H1 (cell line): ENCODE measurements at regions not wholly inside any gene's neighbourhood (a gene's known extent, or its start where the extent isn't known, plus 50 kb on each side); places are given as distances from the start of the nearest gene placed in this dataset.

Experiments used
- ASH2L ChIP-seq: fragments of 200-600, 300-600 bp; sonication (generic); IDR thresholded peaks from one replicate; pipeline ENCODE4 v1.7.1; 2017; ENCODE audit warnings: low read length
- BACH1 ChIP-seq: IDR thresholded peaks from 2 replicates; pipeline ENCODE4 v1.6.1; 2012; ENCODE audit warnings: low read length, improper control_type of control experiment
- CEBPB ChIP-seq: IDR thresholded peaks from 2 replicates; pipeline ENCODE4 v1.6.1; 2012; ENCODE audit warnings: low read depth, low read length
- CHD7 ChIP-seq: fragments of 300-600 bp; sonication (generic); IDR thresholded peaks from 2 replicates; pipeline ENCODE4 v1.7.1; 2012; ENCODE audit warnings: low read length, moderate library complexity, mild to moderate bottlenecking, inconsistent platforms; ENCODE audit not compliant: insufficient replicate concordance
- EZH2 ChIP-seq: fragments of 200-600 bp; sonication (generic); IDR thresholded peaks from 2 replicates; pipeline ENCODE4 v1.7.1; 2012; ENCODE audit warnings: low read depth, mild to moderate bottlenecking, moderate library complexity, low read length, inconsistent platforms; ENCODE audit not compliant: severe bottlenecking
- GTF2F1 ChIP-seq: IDR thresholded peaks from 2 replicates; pipeline ENCODE4 v1.6.1; 2012; ENCODE audit warnings: low read depth, low read length, improper control_type of control experiment, borderline replicate concordance
- JUND ChIP-seq: IDR thresholded peaks from 2 replicates; pipeline ENCODE4 v1.6.1; 2011; ENCODE audit warnings: mild to moderate bottlenecking, improper control_type of control experiment, low read length
- MAFK ChIP-seq: IDR thresholded peaks from 2 replicates; pipeline ENCODE4 v1.6.1; 2012; ENCODE audit warnings: low read depth, mild to moderate bottlenecking, improper control_type of control experiment, low read length
- SIRT6 ChIP-seq: IDR thresholded peaks from one replicate; pipeline ENCODE4 v1.7.1; 2012; ENCODE audit warnings: low read length, inconsistent platforms
- SUZ12 ChIP-seq: fragments of 200-600 bp; sonication (generic); IDR thresholded peaks from 2 replicates; pipeline ENCODE4 v1.6.1; 2012; ENCODE audit warnings: mild to moderate bottlenecking, inconsistent platforms, low read length, moderate library complexity, mixed read lengths
- TBP ChIP-seq: IDR thresholded peaks from 2 replicates; pipeline ENCODE4 v1.6.1; 2011; ENCODE audit warnings: low read depth, low read length, improper control_type of control experiment
- TF ChIP-seq, protein P1 (sequence below): IDR thresholded peaks from 2 replicates; pipeline ENCODE4 v1.6.1; 2012; ENCODE audit warnings: low read length, inconsistent platforms

DNA sequence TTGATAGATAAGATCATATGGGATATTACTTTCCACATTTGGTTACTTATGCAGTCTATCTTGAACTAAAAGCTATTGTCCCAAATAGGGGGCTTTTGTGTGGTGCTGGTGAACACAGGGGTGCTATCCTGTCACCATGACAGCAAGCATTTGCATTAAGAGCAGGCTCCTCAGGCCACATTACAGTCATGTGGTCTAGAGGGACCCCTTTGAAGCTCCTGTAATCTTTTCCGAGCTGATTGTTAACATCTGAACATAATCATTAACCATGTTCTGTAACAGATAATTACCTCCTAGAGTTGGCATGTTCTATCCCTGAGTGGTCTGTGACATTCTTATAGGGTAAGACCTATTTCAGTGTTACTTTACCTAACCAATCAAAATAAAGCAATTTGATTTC is 178.8 kb downstream of the KTN1 start (continued):
- TF ChIP-seq CHD7 (no peak), SUZ12 (no peak), JUND (no peak), SIRT6 (no peak), MAFK (no peak), BACH1 (no peak), GTF2F1 (no peak), ASH2L (no peak), EZH2 (no peak), TBP (no peak), CEBPB (no peak)
- TF ChIP-seq, protein P1, sequence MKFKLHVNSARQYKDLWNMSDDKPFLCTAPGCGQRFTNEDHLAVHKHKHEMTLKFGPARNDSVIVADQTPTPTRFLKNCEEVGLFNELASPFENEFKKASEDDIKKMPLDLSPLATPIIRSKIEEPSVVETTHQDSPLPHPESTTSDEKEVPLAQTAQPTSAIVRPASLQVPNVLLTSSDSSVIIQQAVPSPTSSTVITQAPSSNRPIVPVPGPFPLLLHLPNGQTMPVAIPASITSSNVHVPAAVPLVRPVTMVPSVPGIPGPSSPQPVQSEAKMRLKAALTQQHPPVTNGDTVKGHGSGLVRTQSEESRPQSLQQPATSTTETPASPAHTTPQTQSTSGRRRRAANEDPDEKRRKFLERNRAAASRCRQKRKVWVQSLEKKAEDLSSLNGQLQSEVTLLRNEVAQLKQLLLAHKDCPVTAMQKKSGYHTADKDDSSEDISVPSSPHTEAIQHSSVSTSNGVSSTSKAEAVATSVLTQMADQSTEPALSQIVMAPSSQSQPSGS: no peak
